NCI-H2227 treated with DMSO at 0.1 percent for 48 hours (cell line): ENCODE measurements at regions not wholly inside any gene's neighbourhood (a gene's known extent, or its start where the extent isn't known, plus 50 kb on each side); places are given as distances from the start of the nearest gene placed in this dataset.
"Not testable (repeated sequence)": the region's sequence is repeated elsewhere in the genome, so short reads cannot be mapped to it uniquely, and the experiment has no call there.

Source experiments
- DNase-seq: peaks from one replicate; lab custom pipeline; 2025; lab: John Stamatoyannopoulos, UW

DNA sequence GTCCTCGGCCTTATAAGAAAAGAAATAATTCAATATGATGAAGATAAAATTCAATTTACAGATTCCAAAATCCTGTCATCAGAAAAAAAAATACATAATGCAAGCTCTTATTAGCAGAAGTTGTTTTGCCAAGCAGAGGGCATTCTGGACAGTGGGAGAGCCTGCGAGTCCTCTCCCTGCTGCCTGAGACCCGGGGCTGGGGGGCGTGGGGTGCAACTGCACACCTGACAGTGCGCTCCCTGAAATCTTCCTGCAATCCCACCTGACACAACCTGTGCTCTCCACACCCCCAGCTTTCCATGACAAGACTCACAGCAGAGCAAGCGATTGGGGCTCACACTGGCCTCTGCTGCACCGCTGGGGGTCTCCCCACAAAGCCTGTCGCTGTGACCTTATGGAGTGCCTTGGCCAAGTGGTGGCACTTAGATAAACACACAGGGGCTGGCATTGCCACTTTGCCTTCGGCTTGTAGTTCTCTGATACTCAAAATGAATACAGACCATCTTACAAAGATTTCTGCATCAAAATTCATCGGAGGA is 130.3 kb upstream of the PDE10A start:
- DNase-seq: no peak

DNA sequence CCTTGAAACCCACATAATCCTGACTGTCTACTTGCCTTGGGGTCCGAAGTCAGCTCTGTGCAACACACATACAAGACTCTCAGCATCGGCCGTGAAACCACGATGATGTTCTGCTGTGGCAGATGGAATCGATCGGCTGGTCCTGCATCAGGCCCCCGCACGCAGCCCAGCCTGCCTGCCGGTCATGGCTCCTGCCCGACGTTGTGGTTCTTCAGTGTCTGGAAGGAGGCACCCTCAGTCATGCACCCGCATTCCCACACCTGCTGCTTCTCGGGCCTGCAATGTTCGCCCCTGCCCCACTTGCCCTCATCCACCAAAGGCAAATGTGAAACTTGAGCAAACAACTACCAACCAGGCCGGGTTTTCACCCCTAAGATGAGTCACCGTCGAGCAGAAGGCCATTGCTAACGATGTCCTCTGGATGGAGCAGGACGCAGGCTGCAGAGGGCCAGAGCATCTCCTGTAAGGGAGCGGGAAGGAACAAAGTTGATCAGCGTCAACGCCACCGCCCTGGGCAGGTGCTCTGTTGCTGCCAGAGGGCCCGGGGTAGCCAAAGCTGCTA is 128.9 kb upstream of the PDE10A start:
- no peak for DNase-seq

GRCh38 chr6:165791306-165791705 is 128.3 kb upstream of the PDE10A start:
- no peak for DNase-seq

- no peak for DNase-seq
These were observed 119.8 kb upstream of the PDE10A start for GRCh38 chr6:165782812-165783211.

DNA sequence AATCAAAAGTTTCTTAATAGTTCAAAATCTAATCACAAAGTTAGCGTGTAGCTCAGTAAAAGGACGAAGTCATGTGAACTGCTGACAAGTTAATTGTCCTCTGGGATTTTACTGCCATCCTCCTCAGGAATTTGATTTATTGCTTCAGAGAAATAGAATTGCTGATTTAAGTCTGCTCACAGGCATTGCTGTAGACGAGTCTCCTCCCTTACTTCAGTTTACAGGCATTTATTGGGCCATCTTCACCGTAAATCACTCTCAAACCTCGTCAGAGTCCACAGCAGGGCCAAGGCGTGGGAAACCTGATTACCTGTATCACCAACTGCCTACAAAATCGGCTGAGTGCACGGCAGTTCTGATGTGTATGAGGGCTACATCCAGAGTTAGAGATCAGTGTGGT is 119.1 kb upstream of the PDE10A start:
- no peak for DNase-seq

- DNase-seq: no peak
These were observed 114.6 kb upstream of the PDE10A start for GRCh38 chr6:165777680-165778079.

DNA sequence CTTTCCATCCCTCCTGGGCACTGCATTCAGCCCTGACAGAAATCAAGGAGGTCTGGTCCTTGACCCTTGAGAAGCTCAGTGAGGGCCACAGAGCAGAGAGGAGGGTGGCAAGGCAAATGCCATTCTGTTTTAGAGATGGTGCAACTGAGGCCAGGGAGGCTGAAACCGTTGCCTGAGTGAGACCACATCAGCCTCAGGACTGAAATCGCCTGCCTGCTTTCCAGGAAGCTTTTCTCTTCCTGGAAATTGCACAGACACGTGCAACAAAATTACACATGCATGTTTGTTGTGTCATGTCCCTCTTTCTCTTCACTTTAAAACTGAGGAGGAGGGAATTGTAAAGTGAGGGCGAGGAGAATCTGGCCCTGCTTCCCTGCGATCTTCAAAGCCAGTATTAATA is 113.7 kb upstream of the PDE10A start:
- no peak for DNase-seq

- DNase-seq: no peak
These were observed 112.7 kb upstream of the PDE10A start for GRCh38 chr6:165775721-165776120.

- DNase-seq: no peak
These were observed 112.0 kb upstream of the PDE10A start for GRCh38 chr6:165774903-165775601.

DNA sequence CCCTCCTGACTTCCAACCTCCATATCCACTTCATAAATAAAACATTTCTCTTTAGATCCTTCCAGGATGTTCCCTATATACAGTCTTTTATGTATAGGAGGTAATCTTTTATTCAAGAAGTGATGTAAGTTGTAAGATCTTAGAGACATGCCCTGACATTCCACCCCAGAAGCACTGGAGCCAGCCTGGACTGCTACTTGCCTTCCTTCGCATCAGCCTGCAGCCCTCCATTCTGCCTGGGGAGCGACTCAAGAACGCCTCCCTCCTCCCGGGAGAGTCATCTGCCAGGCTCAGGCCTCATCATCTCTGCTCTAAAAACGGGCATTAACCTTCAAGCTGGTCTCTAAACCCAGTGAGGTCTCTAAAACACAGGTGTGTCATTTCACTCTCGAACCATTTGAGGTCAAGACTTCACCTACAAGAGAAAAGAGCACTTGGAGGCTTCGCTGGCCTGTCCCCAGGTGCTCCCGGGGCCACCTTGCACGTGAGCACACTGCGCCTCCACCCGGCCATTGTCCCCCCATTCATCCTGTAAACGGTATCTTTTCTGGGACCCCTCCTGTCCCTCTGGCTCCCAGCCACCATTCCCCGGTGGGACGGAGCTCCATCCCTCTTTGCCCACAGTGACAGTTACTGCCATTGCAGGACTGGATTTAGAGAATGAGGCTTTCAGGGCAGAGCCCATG is 107.5 kb upstream of the PDE10A start:
- DNase-seq: no peak

- no peak for DNase-seq
These were observed 106.8 kb upstream of the PDE10A start for GRCh38 chr6:165769884-165770283.

DNA sequence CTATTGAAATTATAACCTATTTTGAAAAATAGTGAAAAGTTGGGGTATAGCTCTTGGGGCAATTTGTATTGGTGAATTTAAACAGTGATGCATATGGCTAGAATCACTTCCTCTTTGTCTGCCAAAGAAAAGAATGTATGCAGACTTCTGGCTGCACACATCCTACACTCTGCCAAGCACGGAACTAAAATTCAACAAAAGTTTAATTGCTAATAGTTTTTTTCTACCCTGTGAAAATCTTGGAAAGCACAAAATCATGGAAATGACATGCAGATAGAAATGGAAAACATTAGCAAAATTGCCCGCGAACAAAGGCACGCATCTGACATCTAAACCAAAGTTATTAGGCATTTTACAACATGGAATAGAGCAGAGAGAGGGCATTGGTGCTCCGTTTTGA is 106.4 kb upstream of the PDE10A start:
- no peak for DNase-seq

DNA sequence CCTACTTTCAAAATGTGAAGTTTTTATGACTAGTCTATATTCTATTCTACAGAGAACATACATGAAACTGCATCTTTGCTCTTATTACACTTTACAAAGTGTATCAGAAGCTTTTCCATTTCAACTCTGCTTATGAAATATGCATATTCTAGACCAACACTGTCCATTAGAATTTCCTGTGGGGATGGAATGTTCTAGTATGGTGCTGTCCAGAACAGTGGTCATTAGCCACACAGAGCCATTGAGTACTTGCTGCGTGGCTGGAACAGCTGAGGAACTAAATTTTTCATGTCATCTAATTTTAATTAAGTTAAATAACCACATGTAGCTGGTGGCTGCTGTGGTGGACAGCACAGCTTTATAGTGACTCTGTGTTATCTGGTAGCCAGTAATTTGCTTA is 105.9 kb upstream of the PDE10A start:
- no peak for DNase-seq

DNA sequence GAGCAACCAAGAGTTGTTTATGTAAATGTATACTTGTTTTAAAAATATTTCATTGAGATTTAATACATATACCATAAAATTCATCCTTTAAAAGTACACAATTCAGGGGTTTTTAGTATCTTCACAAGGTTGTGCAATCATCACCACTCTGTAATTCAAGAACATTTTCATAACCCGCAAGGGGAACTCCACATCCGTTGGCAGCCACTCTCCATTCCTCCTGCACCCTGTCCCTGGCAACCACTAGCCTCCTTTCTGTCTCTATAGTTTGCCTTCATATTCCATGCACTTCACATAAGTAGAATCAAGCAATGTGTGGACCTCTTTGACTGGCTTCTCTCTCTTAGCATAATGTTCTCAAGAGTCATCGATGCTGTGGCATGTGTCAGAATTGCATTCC is 104.2 kb upstream of the PDE10A start:
- DNase-seq: no peak

DNA sequence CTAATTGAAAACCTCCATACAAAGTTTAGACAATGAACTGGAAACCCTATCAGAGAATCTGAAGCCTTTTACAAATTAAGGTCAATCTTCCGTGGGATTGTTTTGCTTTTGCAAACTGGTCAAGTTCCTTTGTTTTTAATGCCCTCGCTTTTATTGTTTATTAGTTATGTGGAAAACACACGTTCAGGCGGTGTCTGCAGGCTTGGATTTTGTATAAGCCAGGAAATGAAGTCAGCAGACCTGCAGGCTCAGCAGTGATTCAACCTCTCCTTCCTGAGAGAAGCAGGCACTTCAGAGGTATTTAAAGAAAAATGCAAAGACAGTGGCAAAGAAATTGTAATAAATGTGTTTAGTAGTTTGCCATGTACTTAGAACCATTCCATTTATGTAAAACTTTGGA is 103.4 kb upstream of the PDE10A start:
- no peak for DNase-seq

DNA sequence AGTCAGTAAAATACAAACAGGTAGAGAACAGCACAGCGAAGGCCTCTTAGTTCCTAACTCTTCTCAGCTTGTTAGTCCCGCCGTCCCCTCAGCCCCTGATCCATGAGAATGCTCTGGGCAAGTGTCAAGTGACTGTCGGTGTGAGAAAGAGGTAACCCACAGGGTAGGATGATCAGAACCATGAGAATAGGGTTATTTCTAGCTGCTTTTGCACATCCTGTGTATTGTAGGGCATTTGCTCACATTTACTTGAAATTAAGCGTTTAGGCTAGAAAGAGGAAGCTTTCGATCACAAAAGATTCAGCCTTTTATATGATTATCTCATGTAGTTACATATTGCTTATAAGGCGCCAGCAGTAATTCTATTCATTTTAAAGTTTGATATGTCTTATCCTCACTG is 103.0 kb upstream of the PDE10A start:
- DNase-seq: no peak

DNA sequence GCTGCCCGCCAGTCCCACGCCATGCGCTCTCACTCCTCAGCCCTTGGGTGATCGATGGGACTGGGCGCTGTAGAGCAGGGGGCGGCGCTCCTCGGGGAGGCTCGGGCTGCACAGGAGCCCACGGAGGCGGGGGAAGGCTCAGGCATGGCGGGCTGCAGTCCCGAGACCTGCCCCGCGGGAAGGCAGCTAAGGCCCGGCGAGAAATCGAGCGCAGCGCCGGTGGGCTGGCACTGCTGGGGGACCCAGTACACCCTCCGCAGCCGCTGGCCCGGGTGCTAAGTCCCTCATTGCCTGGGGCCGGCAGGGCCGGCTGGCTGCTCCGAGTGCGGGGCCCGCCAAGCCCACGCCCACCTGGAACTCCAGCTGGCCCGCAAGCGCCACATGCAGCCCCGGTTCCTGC is 102.2 kb upstream of the PDE10A start:
- DNase-seq: not testable (repeated sequence)

DNA sequence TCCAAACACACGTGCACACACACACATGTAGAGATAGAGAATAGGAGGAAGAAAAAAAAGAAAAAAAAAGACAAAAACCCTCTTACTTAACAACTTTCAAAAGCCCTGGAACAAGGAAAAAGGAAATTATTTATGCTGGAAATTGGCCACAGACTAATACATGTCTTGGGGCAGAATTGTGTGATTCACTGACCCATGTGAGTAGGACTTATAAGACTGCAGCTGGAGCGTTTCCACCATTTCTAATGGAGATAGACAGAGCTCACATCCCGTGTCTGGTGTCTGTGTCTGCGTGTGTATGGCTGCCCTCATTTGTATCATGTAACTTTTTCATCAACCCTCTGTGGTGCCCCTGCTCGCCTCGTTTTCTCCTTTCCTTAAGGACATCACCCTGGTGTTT is 99.8 kb upstream of the PDE10A start:
- DNase-seq: no peak

- DNase-seq: no peak
These were observed 99.1 kb upstream of the PDE10A start for GRCh38 chr6:165762125-165762524.

DNA sequence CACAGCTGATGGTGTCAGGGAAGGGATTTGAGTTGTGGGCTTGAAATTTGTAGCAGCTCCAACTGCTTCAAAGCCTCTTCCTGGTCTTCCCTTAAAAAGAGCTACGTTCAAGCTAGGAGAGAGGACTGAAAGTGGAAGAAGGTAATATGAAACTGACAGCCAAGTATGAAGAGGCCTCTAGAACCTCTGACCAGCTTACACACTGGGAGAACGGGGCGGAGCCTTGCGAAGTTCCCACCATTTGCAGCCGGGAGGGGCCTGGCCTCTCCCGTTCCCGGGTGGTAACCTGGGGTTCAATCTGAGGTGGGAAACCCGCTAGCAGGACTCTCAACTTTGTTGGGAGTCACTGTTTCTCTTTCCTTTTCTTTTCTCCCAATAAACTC is 97.8 kb upstream of the PDE10A start:
- DNase-seq: no peak

GRCh38 chr6:165760126-165760802 is 97.2 kb upstream of the PDE10A start:
- DNase-seq: no peak

- no peak for DNase-seq
These were observed 95.4 kb upstream of the PDE10A start for GRCh38 chr6:165758441-165758840.

DNA sequence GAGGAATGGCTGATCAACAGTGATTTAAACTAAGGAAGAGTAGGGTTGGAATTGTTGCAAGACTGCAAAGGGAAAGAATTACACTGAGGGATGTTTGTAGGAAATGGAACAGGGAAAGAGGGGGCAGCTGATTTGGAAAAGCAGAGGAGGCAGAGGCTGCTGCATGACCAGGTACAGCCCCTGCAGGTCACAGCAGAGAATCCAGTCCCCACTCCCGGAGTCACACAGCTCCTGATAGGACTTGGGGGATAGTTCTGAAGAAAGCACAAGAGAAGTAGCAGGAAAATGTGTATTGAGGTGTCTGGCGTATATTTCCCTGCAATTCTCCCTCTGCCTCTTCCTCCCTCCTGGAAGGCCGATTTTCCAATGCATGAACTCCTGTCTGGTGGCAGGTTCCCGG is 92.5 kb upstream of the PDE10A start:
- DNase-seq: no peak
